ENCODE measurements at regions not wholly inside any gene's neighbourhood (a gene's known extent, or its start where the extent isn't known, plus 50 kb on each side); places are given as distances from the start of the nearest gene placed in this dataset.

GRCh38 chr2:136410673-136411072, 292.7 kb upstream of the CXCR4 start:
- no peaks in the 10 kb centered on the region for H3K9me3 ChIP-seq
- H3K4me1 ChIP-seq = no peaks in the 10 kb centered on the region
- no peak overlapping the region for H3K4me3 ChIP-seq
- DNase-seq = no peak
- H3K27me3 ChIP-seq = peaks cover 0 to 9% (median 0%) of the 10 kb centered on the region in 3 donors
- H3K27ac ChIP-seq = no peak overlapping the region
- TF ChIP-seq POLR2AphosphoS5 (IDR thresholded peaks at IDR 0.05) (no peak), POLR2A (IDR thresholded peaks at IDR 0.05) (no peak), EP300 (IDR thresholded peaks at IDR 0.05) (no peak), CTCF (IDR thresholded peaks at IDR 0.05) (no peak)
- 79 to 90% methylated on average over 6 of the region's 6 CpGs for WGBS, 2 donors
- intact Hi-C loops (cut with DNase I) = no loop called here
- no peaks in the 10 kb centered on the region for H3K36me3 ChIP-seq

DNA sequence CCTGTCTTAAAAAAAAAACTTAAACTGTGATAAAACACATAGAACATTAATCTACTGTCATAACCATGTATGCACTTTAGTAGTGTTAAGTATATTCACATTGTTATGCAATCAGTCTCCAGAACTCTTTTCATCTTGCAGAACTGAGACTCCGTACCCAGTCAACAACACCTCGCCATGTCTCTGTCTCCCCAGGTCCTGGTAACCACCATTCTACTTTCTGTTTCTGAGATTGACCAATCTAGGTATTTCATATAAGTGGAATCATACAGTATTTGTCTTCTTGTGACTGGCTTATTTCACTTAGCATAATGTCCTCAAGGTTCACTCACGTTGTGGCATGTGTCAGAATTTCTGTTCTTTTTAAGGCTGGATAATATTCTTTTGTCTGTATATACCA, 290.8 kb upstream of the CXCR4 start:
- no peak for DNase-seq
- TF ChIP-seq POLR2AphosphoS5 (IDR thresholded peaks at IDR 0.05) = no peak
- no peak for TF ChIP-seq CTCF (IDR thresholded peaks at IDR 0.05)
- TF ChIP-seq EP300 (IDR thresholded peaks at IDR 0.05) = no peak
- no peak for TF ChIP-seq POLR2A (IDR thresholded peaks at IDR 0.05)
- Histone ChIP-seq H3K27me3 (peaks cover 0 to 9% (median 0%) of the 10 kb centered on the region in 3 donors), H3K27ac (no peak overlapping the region), H3K4me1 (no peaks in the 10 kb centered on the region), H3K36me3 (no peaks in the 10 kb centered on the region), H3K9me3 (no peaks in the 10 kb centered on the region), H3K4me3 (no peak overlapping the region)
- 80% methylated on average over 3 of the region's 3 CpGs for WGBS, 2 donors
- intact Hi-C loops (cut with DNase I) = no loop called here

DNA sequence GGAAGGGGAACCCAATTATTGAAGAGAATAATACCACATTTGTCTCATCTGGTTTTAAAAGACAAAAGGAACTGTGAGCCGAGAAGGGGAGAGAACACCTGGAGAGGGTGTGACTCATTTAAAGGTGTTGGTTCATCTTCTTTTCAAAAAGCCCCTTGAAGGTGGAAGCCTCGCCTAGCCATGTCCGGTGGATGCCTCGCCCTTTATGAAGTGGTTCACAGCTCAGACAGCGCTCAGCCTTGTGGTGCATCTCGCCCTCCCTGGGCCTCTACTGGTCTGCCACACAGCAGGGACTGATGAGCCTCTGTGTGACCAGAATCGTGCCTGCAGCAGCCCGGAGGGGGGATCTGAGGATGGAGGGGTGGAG, 290.0 kb upstream of the CXCR4 start:
- TF ChIP-seq POLR2A (IDR thresholded peaks at IDR 0.05) (no peak), POLR2AphosphoS5 (IDR thresholded peaks at IDR 0.05) (no peak), EP300 (IDR thresholded peaks at IDR 0.05) (no peak), CTCF (IDR thresholded peaks at IDR 0.05) (no peak)
- H3K9me3 ChIP-seq = no peaks in the 10 kb centered on the region
- H3K4me3 ChIP-seq = no peak overlapping the region
- H3K4me1 ChIP-seq = no peaks in the 10 kb centered on the region
- H3K27me3 ChIP-seq = peaks cover 0 to 9% (median 0%) of the 10 kb centered on the region in 3 donors
- WGBS, 2 donors = 60 to 62% methylated on average over 8 of the region's 8 CpGs
- DNase-seq = no peak
- intact Hi-C loops (cut with DNase I) = no loop called here
- no peak overlapping the region for H3K27ac ChIP-seq
- no peaks in the 10 kb centered on the region for H3K36me3 ChIP-seq

- H3K9me3 ChIP-seq = no peaks in the 10 kb centered on the region
- TF ChIP-seq CTCF (IDR thresholded peaks at IDR 0.05) = no peak
- no peak for TF ChIP-seq EP300 (IDR thresholded peaks at IDR 0.05)
- TF ChIP-seq POLR2AphosphoS5 (IDR thresholded peaks at IDR 0.05) = no peak
- no peak for TF ChIP-seq POLR2A (IDR thresholded peaks at IDR 0.05)
- intact Hi-C loops (cut with DNase I) = no loop called here
- no peaks in the 10 kb centered on the region for H3K4me1 ChIP-seq
- DNase-seq = no peak
- H3K36me3 ChIP-seq = no peaks in the 10 kb centered on the region
- 59 to 65% methylated on average over 8 of the region's 8 CpGs for WGBS, 2 donors
- H3K27ac ChIP-seq = no peak overlapping the region
- H3K27me3 ChIP-seq = peaks cover 0 to 9% (median 0%) of the 10 kb centered on the region in 3 donors
- no peak overlapping the region for H3K4me3 ChIP-seq
Measured at GRCh38 chr2:136407117-136407951, 289.4 kb upstream of the CXCR4 start.
